NCI-H2171 treated with DMSO at 0.1 percent for 48 hours (cell line): ENCODE measurements at regions not wholly inside any gene's neighbourhood (a gene's known extent, or its start where the extent isn't known, plus 50 kb on each side); places are given as distances from the start of the nearest gene placed in this dataset.
"Not testable (repeated sequence)": the region's sequence is repeated elsewhere in the genome, so short reads cannot be mapped to it uniquely, and the experiment has no call there.

ENCODE experiments used
- DNase-seq: peaks from one replicate; lab custom pipeline; 2025; lab: John Stamatoyannopoulos, UW

- DNase-seq = not testable (repeated sequence)
These were observed 113.0 kb upstream of the PRR16 start for GRCh38 chr5:120351071-120351470.

GRCh38 chr5:120354126-120354525 is 110.0 kb upstream of the PRR16 start:
- DNase-seq = no peak

- DNase-seq = no peak
These were observed 105.2 kb upstream of the PRR16 start for GRCh38 chr5:120358949-120359348.

GRCh38 chr5:120361941-120362340 is 102.2 kb upstream of the PRR16 start:
- no peak for DNase-seq

GRCh38 chr5:120362426-120362825 is 101.7 kb upstream of the PRR16 start:
- DNase-seq = no peak

- no peak for DNase-seq
These were observed 98.2 kb upstream of the PRR16 start for GRCh38 chr5:120365656-120366446.

- DNase-seq = no peak
These were observed 96.0 kb upstream of the PRR16 start for GRCh38 chr5:120367896-120368634.

GRCh38 chr5:120368923-120369715 is 95.0 kb upstream of the PRR16 start:
- no peak for DNase-seq

- no peak for DNase-seq
These were observed 91.2 kb upstream of the PRR16 start for GRCh38 chr5:120372899-120373298.

GRCh38 chr5:120375248-120375647 is 88.9 kb upstream of the PRR16 start:
- DNase-seq = no peak

- DNase-seq = no peak
These were observed 83.5 kb upstream of the PRR16 start for GRCh38 chr5:120380644-120381043.

- DNase-seq = no peak
These were observed 81.3 kb upstream of the PRR16 start for GRCh38 chr5:120382833-120383232.

- DNase-seq = no peak
These were observed 77.1 kb upstream of the PRR16 start for GRCh38 chr5:120386981-120387380.

- DNase-seq = no peak
These were observed 75.9 kb upstream of the PRR16 start for GRCh38 chr5:120388016-120388781.

GRCh38 chr5:120394259-120394658 is 69.8 kb upstream of the PRR16 start:
- DNase-seq = no peak

GRCh38 chr5:120396186-120396585 is 67.9 kb upstream of the PRR16 start:
- no peak for DNase-seq

- no peak for DNase-seq
These were observed 63.7 kb upstream of the PRR16 start for GRCh38 chr5:120400356-120400755.

GRCh38 chr5:120402606-120403005 is 61.5 kb upstream of the PRR16 start:
- no peak for DNase-seq

GRCh38 chr5:120405286-120405864 is 58.7 kb upstream of the PRR16 start:
- DNase-seq = no peak

- DNase-seq = no peak
These were observed 58.2 kb upstream of the PRR16 start for GRCh38 chr5:120405923-120406322.

GRCh38 chr5:120413686-120414085 is 50.4 kb upstream of the PRR16 start:
- DNase-seq = no peak
